T-helper 17 cell (primary cell): ENCODE measurements at regions not wholly inside any gene's neighbourhood (a gene's known extent, or its start where the extent isn't known, plus 50 kb on each side); places are given as distances from the start of the nearest gene placed in this dataset.

Experiments used
- ATAC-seq: fragments of 150-1000 bp; cut with Tn5 transposase; 2 replicates; pipeline ENCODE4 v1.10.0; 2021; ENCODE audit warnings: mild to moderate bottlenecking, moderate library complexity
- DNase-seq, 3 donors: peaks; one replicate each; pipeline versions ENCODE4 v3.0.0 to v3.0.0-alpha.2; 2020 to 2021
- H3K9me3 ChIP-seq: one replicate; pipeline ENCODE4 v1.7.0; 2013; ENCODE audit warnings: low read length, mild to moderate bottlenecking; ENCODE audit not compliant: control insufficient read depth, poor library complexity, severe bottlenecking
- H3K27ac Mint-ChIP-seq: one replicate; pipeline ENCODE4 v1.8.0; 2022; ENCODE audit warnings: mild to moderate bottlenecking, moderate library complexity, mixed read lengths
- H3K27me3 Mint-ChIP-seq: one replicate; pipeline ENCODE4 v1.8.0; 2022; ENCODE audit warnings: mixed read lengths
- H3K36me3 Mint-ChIP-seq: one replicate; pipeline ENCODE4 v1.8.0; 2022; ENCODE audit warnings: low read depth, mixed read lengths
- H3K4me1 Mint-ChIP-seq: one replicate; pipeline ENCODE4 v1.8.0; 2022; ENCODE audit warnings: mild to moderate bottlenecking, mixed read lengths
- H3K4me3 Mint-ChIP-seq: one replicate; pipeline ENCODE4 v1.8.0; 2022; ENCODE audit warnings: mild to moderate bottlenecking, moderate library complexity, mixed read lengths

DNA sequence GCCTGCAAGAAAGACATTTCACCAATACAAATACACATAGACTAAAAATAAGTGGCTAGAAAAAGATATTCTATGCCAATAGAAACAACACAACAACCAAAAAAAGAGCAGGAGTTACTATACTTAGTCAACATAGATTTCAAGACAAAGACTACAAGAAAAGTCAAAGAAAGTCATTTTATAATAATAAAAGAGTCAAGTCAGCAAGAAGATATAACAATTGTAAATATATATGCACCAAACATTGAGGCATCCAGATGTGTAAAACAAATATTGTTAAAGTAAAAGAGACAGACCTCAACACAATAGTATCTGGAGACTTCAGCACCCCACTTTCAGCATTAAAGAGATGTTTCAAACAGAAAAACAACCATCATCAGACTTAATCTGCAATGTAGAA lies 104.6 kb downstream of the AMY1C start:
- no peaks in the 10 kb centered on the region for H3K27me3 Mint-ChIP-seq
- no peaks in the 10 kb centered on the region for H3K4me1 Mint-ChIP-seq
- no peak overlapping the region for H3K4me3 Mint-ChIP-seq
- no peak for DNase-seq
- H3K9me3 ChIP-seq = no peaks in the 10 kb centered on the region
- no peak overlapping the region for H3K27ac Mint-ChIP-seq
- no peak for ATAC-seq
- no peaks in the 10 kb centered on the region for H3K36me3 Mint-ChIP-seq

DNA sequence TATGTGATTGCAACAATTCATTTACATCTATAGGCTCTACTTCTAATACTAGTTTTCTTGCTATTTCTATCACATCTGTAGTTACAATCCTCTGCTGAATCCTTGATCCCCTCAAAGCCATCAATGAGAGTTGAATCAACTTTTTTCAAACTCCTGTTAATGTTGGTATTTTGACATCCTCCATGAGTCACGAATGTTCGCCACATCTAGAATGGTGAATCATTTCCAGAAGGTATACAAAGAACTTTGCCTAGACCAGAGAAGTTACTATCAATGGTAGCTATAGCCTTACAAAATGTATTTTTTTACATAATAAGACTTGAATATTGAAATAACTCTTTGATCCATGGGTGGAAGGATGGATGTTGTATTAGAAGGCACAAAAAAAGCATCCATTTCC lies 110.0 kb downstream of the AMY1C start:
- H3K4me3 Mint-ChIP-seq = no peak overlapping the region
- no peak overlapping the region for H3K27ac Mint-ChIP-seq
- no peaks in the 10 kb centered on the region for H3K4me1 Mint-ChIP-seq
- ATAC-seq = no peak
- no peaks in the 10 kb centered on the region for H3K27me3 Mint-ChIP-seq
- no peaks in the 10 kb centered on the region for H3K9me3 ChIP-seq
- no peak for DNase-seq
- no peaks in the 10 kb centered on the region for H3K36me3 Mint-ChIP-seq

DNA sequence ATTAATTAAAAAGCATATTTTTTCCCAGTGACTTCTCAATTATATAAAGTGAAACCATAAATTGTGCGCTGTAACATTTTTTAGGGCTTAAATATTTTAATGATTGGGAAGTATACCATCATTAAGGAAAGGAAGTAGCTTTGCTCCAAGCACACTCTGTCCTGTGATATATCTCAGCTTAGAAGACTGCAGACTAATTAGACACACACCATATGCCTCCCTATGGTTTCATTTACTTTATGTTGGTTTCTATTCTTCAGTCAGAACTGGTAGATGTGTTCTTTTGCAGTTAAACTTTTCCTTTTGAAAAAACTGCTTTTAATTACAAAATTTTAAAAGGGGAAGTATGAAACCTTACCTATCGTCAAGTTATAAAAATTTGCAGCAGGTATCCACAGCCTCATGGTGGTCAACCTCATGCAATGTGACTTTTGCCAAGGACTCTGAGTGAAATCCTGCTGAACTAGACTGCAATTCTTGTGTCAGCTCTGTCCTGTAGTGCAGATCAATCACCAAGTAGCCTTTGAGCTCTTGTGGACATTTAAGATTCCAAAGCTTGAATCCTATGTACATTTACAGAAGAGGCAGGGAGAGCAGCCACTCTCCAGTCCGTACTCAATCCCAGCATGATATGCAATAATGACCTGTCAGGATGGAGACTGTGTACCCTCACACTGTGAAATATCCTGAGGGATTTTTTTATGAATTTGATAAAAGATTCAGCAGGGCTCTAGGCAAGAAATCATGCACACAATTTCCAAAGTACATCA lies 149.1 kb downstream of the AMY1C start:
- Mint-ChIP-seq H3K27me3 (no peaks in the 10 kb centered on the region), H3K36me3 (no peaks in the 10 kb centered on the region), H3K27ac (no peak overlapping the region), H3K4me3 (no peak overlapping the region), H3K4me1 (no peaks in the 10 kb centered on the region)
- H3K9me3 ChIP-seq = no peaks in the 10 kb centered on the region
- ATAC-seq = no peak
- DNase-seq = no peak

DNA sequence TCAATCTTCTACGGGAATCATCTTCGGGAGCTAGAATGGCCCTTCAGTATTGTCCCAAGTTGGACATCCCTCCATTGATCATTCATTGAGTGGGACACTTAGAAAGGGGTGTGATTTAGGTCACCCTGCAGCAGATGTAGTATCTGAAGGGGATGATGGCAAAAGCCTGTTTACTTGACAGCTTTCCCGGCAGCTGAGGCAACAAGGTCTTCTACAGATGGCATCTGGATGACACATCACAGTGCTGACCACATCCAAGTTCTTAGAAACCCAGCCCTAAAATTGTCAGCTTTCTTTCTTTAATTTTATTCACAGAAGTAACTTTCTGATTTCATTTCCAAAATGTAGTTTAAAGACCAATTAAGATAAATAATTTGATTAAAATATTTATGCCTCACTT lies 150.3 kb downstream of the AMY1C start:
- Mint-ChIP-seq H3K27ac (no peak overlapping the region), H3K36me3 (no peaks in the 10 kb centered on the region), H3K27me3 (no peaks in the 10 kb centered on the region), H3K4me1 (no peaks in the 10 kb centered on the region), H3K4me3 (no peak overlapping the region)
- H3K9me3 ChIP-seq = no peaks in the 10 kb centered on the region
- DNase-seq (no peak), ATAC-seq (no peak)

DNA sequence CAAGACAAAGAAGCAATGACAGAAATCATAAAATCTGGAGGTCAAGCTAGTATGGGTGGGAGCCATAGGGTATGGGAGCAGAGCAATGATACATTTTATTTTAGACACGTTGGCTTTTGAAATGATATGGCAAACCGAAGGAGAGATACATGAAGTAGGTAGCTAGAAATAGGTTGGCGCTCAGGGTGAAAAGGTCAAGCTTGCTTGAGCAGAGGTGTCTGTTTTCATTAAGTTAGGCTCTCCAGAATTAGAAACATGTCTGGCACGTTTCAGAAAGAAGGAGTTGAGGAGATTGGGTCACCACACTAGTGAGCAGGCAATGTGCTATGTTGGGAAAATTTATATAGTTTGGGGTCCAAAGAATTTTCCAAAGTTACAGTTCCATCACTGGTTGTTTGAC lies 151.4 kb downstream of the AMY1C start:
- no peaks in the 10 kb centered on the region for H3K9me3 ChIP-seq
- H3K27me3 Mint-ChIP-seq = no peaks in the 10 kb centered on the region
- ATAC-seq (no peak), DNase-seq (no peak)
- H3K27ac Mint-ChIP-seq = no peak overlapping the region
- H3K4me3 Mint-ChIP-seq = no peak overlapping the region
- no peaks in the 10 kb centered on the region for H3K4me1 Mint-ChIP-seq
- no peaks in the 10 kb centered on the region for H3K36me3 Mint-ChIP-seq

DNA sequence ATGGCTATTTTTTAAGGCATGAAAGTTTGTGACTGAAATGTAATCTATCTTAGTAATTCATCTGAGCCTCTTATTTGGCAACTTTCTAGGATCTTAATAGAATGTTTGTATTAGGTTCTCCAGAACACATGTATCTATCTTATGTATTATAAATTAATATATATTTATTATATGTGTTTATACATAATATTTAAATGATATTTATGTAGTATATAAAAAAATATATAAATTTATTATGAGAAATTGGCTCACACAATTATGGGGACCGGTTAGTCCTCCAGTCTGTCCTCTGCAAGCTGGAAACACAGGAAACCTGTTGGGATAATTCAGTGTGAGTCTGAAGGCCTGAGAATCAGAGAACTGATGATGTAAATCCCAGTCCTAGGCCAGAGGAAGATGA lies 155.7 kb downstream of the AMY1C start:
- ATAC-seq = no peak
- H3K9me3 ChIP-seq = no peaks in the 10 kb centered on the region
- no peak for DNase-seq
- Mint-ChIP-seq H3K4me3 (no peak overlapping the region), H3K4me1 (no peaks in the 10 kb centered on the region), H3K27me3 (no peaks in the 10 kb centered on the region), H3K36me3 (no peaks in the 10 kb centered on the region), H3K27ac (no peak overlapping the region)

DNA sequence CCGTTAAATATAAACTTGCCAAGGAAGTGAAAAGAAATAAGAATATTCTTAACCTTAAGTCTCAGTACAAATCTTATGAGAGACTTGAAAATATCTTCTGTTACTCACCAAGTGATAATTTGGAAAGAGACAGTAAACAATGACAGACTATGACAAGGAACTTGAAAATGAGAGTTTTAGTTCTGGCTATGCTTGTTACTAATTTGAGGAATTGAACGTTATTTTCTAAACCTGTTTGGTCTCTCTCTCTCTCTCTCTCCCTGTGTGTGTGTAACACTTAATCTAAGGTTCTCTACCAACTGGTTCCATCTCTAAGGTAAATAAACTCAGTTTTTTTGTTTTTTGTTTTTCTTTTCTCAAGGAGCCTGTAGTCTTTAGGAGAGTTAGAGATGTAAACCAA lies 161.8 kb downstream of the AMY1C start:
- no peak for DNase-seq
- H3K9me3 ChIP-seq = no peaks in the 10 kb centered on the region
- Mint-ChIP-seq H3K27ac (no peak overlapping the region), H3K4me3 (no peak overlapping the region), H3K4me1 (no peaks in the 10 kb centered on the region), H3K36me3 (no peaks in the 10 kb centered on the region), H3K27me3 (no peaks in the 10 kb centered on the region)
- no peak for ATAC-seq

DNA sequence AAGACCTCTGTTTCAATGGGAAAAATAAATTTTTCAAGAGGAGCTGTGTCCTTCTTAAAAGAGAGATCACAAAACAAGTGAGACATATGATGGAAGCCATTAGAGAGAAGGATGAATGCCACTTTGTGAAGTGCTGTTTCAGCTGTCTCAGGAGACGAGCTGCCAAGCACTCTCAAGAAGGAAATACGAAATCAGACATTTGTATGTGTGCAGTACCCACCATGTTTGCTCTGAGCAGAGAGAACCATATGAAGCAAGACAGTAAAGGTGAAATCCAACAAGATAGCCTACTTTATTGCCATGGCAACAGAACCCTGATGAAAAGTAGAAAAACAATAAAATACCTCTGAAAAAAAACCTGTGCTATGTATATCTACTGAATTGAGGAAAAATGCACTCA lies 168.1 kb downstream of the AMY1C start:
- no peaks in the 10 kb centered on the region for H3K4me1 Mint-ChIP-seq
- H3K27me3 Mint-ChIP-seq = no peaks in the 10 kb centered on the region
- DNase-seq (no peak), ATAC-seq (no peak)
- no peak overlapping the region for H3K27ac Mint-ChIP-seq
- H3K4me3 Mint-ChIP-seq = no peak overlapping the region
- H3K36me3 Mint-ChIP-seq = no peaks in the 10 kb centered on the region
- no peaks in the 10 kb centered on the region for H3K9me3 ChIP-seq

DNA sequence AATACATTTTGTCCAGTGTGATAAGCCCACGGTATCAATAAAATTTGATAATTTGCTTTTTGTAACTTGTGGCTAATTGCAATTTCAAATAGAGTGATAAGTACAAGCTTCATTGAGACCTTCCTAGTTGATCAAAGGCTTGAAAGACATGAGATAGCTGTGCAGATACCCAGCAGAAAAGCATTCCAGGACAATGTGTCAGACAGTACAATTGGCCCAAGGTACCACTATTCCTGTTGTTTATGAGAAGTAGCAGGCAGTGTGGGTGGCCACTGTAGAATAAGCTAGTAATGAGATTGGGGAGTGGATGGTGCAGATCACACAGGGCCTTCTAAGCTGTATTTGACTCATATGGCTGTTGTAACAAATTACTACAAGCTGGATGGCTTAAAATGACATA lies 182.2 kb downstream of the AMY1C start:
- DNase-seq (no peak), ATAC-seq (no peak)
- H3K4me1 Mint-ChIP-seq = no peaks in the 10 kb centered on the region
- no peak overlapping the region for H3K27ac Mint-ChIP-seq
- H3K27me3 Mint-ChIP-seq = no peaks in the 10 kb centered on the region
- H3K36me3 Mint-ChIP-seq = no peaks in the 10 kb centered on the region
- no peaks in the 10 kb centered on the region for H3K9me3 ChIP-seq
- no peak overlapping the region for H3K4me3 Mint-ChIP-seq

DNA sequence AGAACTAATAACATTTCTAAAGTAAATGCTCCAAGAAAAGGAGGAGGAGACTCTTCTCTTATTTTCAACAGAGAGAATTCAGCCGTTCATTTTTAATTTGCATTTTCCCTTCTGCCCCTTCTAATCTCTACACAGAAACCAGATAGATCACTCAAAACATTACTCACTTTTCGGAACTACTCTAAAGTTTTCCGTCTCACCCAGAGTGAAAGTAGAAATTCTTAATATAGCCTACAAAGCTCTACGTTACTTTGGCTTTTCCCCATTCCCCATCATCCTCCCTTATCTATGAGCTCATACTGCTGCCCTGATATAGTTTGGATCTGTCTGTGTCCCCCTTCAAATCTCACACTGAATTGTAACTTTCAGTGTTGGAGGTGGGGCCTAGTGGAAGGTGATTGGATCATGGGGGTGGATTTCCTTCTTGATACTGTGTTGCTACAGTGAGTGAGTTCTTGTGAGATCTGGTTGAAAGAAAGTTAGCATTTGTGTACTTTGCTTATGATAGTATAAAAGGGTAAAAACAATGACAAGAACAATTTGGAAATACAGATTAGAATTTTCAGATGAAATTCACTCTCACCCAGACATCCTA lies 188.2 kb downstream of the AMY1C start:
- Mint-ChIP-seq H3K36me3 (peaks cover 3% of the 10 kb centered on the region), H3K4me3 (no peak overlapping the region), H3K4me1 (no peaks in the 10 kb centered on the region), H3K27ac (no peak overlapping the region), H3K27me3 (no peaks in the 10 kb centered on the region)
- H3K9me3 ChIP-seq = no peaks in the 10 kb centered on the region
- no peak for DNase-seq
- ATAC-seq = no peak

DNA sequence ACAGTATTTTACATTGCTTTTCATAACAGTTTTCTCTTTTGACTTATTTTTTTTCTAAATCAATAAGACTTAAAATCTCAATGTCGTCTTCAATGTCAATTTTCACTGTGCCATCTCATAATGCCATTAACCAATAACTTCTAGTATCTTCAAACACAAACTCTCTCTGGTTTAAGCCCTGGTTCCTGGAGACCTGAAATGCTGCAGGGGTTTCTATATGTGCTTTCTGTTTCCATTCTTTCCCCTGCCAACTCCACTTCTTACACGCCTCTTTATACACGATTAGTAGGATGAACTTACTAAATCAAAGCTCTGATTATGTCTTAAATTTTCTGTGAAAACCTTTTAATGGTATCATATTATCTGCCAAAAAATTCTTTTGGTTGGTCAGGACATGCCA lies 191.4 kb downstream of the AMY1C start:
- DNase-seq = no peak
- no peaks in the 10 kb centered on the region for H3K9me3 ChIP-seq
- Mint-ChIP-seq H3K27me3 (no peaks in the 10 kb centered on the region), H3K27ac (no peak overlapping the region), H3K4me1 (no peaks in the 10 kb centered on the region), H3K36me3 (peaks cover 3% of the 10 kb centered on the region), H3K4me3 (no peak overlapping the region)
- ATAC-seq = no peak

DNA sequence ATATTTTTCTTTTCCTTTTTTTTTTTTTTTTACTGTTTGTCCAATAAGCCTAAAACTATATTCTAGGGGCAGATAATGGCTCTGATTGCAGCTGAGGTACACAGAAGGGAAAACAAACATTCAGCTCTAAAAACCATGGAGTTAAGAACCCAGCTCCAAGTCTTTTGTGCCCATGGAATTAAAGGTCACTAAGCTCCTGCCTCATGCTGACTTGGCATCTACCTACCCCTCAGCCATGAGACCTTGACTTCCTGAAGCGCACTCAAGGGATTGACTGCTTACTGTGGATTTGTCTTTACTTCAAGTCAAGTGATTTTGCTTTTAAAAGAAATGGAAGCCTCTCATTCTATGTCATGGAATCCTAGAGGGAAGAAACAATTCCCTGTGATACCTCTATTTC lies 192.3 kb downstream of the AMY1C start:
- peaks cover 3% of the 10 kb centered on the region for H3K36me3 Mint-ChIP-seq

DNA sequence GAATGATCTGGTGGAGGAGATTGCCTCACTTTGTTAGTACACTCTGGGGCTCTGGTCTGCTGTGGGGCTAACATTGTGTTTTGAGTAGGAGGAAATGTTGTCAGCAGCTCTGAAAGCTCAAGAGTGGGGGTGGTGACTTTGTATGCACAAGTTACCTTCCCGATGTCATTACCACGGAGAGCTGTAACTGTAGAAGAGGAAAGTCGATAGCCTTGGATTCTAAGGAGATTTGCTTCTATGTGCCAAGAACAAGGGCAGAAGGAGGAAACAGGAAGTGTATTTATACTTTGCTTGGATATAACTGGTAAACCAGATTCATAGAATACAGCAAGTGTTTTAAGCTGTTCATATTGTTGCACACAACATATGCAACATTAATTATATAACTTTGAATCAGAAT lies 196.1 kb downstream of the AMY1C start:
- H3K4me1 Mint-ChIP-seq = no peaks in the 10 kb centered on the region
- no peak overlapping the region for H3K4me3 Mint-ChIP-seq

More for the DNA sequence above, 192.3 kb downstream of the AMY1C start:
- DNase-seq (no peak), ATAC-seq (no peak)
- Mint-ChIP-seq H3K27ac (no peak overlapping the region), H3K27me3 (no peaks in the 10 kb centered on the region), H3K4me1 (no peaks in the 10 kb centered on the region), H3K4me3 (no peak overlapping the region)
- H3K9me3 ChIP-seq = no peaks in the 10 kb centered on the region

DNA sequence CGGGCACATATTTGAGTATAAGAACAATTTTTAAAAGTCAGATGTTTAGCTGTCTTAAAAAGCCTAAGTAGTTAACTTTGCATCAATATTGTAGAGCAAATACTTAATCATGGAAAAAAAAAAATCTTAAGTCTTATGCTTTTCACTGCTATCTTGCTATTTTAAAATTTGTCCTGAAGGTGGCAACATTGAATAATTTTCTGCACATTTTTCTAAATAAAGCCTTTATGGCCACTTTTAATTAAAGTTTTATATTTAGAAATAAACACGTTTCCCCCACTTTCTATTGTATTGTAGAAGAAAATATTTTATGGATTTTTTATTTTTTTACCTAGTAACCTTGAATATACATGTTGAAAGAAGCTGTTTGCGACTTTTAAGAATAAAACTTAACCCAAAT lies 198.8 kb downstream of the AMY1C start:
- H3K27me3 Mint-ChIP-seq = no peaks in the 10 kb centered on the region
- DNase-seq (no peak), ATAC-seq (no peak)
- H3K4me1 Mint-ChIP-seq = no peaks in the 10 kb centered on the region
- no peak overlapping the region for H3K27ac Mint-ChIP-seq
- H3K9me3 ChIP-seq = peaks cover 2% of the 10 kb centered on the region
- no peak overlapping the region for H3K4me3 Mint-ChIP-seq
- no peaks in the 10 kb centered on the region for H3K36me3 Mint-ChIP-seq

More for the DNA sequence above, 196.1 kb downstream of the AMY1C start:
- H3K9me3 ChIP-seq = no peaks in the 10 kb centered on the region
- H3K36me3 Mint-ChIP-seq = peaks cover 3% of the 10 kb centered on the region
- no peak overlapping the region for H3K27ac Mint-ChIP-seq
- no peaks in the 10 kb centered on the region for H3K27me3 Mint-ChIP-seq
- no peak for DNase-seq
- ATAC-seq = no peak
